IMR-90 (cell line): ENCODE measurements at regions not wholly inside any gene's neighbourhood (a gene's known extent, or its start where the extent isn't known, plus 50 kb on each side); places are given as distances from the start of the nearest gene placed in this dataset.
"Not testable (repeated sequence)": the region's sequence is repeated elsewhere in the genome, so short reads cannot be mapped to it uniquely, and the experiment has no call there.

Experiments used
- ATAC-seq: fragments of 200-7000 bp; cut with Tn5 transposase; 2 replicates; pipeline ENCODE4 v1.9.1; 2020; ENCODE audit warnings: low read depth, mild to moderate bottlenecking, moderate library complexity
- BruUV-seq: library from RNA; stranded (reverse); fragments of 400-500 nt; replicated peaks from 2 replicates; lab custom pipeline; 2021; lab: Mats Ljungman, UMichigan
- CTCF ChIA-PET: fragments of 300-600 bp; formaldehyde crosslinking; extraction: SDS; loops from one replicate; lab custom pipeline; 2021; ENCODE audit warnings: antibody characterized with exemption; lab: Yijun Ruan, JAX
- POLR2A ChIA-PET: fragments of 300-600 bp; sonication (Branson Sonifier 250); formaldehyde crosslinking; loops from one replicate; lab custom pipeline; 2022; ENCODE audit warnings: antibody characterized with exemption; ENCODE audit not compliant: unreplicated experiment; lab: Charles Lee
- DNase-seq: peaks from one replicate; pipeline ENCODE4 v3.0.0; 2013
- H2AFZ ChIP-seq: replicated peaks from 2 replicates; pipeline ENCODE3; 2013; ENCODE audit warnings: low read length, mild to moderate bottlenecking; ENCODE audit not compliant: poor library complexity
- H2AK5ac ChIP-seq: 2 replicates; pipeline ENCODE4 v1.6.1; 2013; ENCODE audit warnings: low read depth, low read length, inconsistent platforms
- H2AK9ac ChIP-seq: replicated peaks from 2 replicates; pipeline ENCODE3; 2013; ENCODE audit warnings: mild to moderate bottlenecking, low read depth, low read length, moderate library complexity; ENCODE audit not compliant: poor library complexity
- H2BK120ac ChIP-seq: 2 replicates; pipeline ENCODE4 v1.6.1; 2013; ENCODE audit warnings: low read depth, low read length, inconsistent platforms
- H2BK15ac ChIP-seq: 3 replicates; pipeline ENCODE4 v1.6.1; 2013; ENCODE audit warnings: low read depth, low read length, inconsistent platforms
- H2BK20ac ChIP-seq: 2 replicates; pipeline ENCODE4 v1.6.1; 2013; ENCODE audit warnings: low read depth, mild to moderate bottlenecking, inconsistent platforms, low read length, moderate library complexity
- H2BK5ac ChIP-seq: 2 replicates; pipeline ENCODE4 v1.6.1; 2013; ENCODE audit warnings: mild to moderate bottlenecking, low read depth, low read length, inconsistent platforms; ENCODE audit not compliant: poor library complexity, severe bottlenecking
- H3K14ac ChIP-seq: replicated peaks from 2 replicates; pipeline ENCODE4 v1.6.1; 2013; ENCODE audit warnings: low read depth, low read length, inconsistent platforms
- H3K18ac ChIP-seq: 2 replicates; pipeline ENCODE4 v1.6.1; 2013; ENCODE audit warnings: low read depth, low read length, control low read depth
- H3K23ac ChIP-seq: 2 replicates; pipeline ENCODE4 v1.6.1; 2013; ENCODE audit warnings: low read depth, low read length, inconsistent platforms
- H3K27ac ChIP-seq: 2 replicates; pipeline ENCODE4 v1.5.1; 2013; ENCODE audit warnings: mild to moderate bottlenecking, control low read depth, low read length; ENCODE audit not compliant: insufficient read depth
- H3K27me3 ChIP-seq: 2 replicates; pipeline ENCODE4 v1.6.1; 2013; ENCODE audit warnings: low read length; ENCODE audit not compliant: control insufficient read depth, insufficient read depth
- H3K36me3 ChIP-seq: 2 replicates; pipeline ENCODE4 v1.6.1; 2013; ENCODE audit warnings: low read length, mixed read lengths; ENCODE audit not compliant: control insufficient read depth, insufficient read depth
- H3K4ac ChIP-seq: 2 replicates; pipeline ENCODE4 v1.6.1; 2013; ENCODE audit warnings: low read depth, low read length, inconsistent platforms
- H3K4me1 ChIP-seq: 2 replicates; pipeline ENCODE4 v1.6.1; 2013; ENCODE audit warnings: low read length, mixed read lengths; ENCODE audit not compliant: control insufficient read depth, insufficient read depth
- H3K4me2 ChIP-seq: 2 replicates; pipeline ENCODE4 v1.6.1; 2013; ENCODE audit warnings: low read depth, mild to moderate bottlenecking, control low read depth, low read length, moderate library complexity
- H3K4me3 ChIP-seq: 2 replicates; pipeline ENCODE4 v1.5.1; 2013; ENCODE audit warnings: low read depth, mild to moderate bottlenecking, control low read depth, low read length, moderate library complexity; ENCODE audit not compliant: insufficient read depth
- H3K56ac ChIP-seq: 2 replicates; pipeline ENCODE4 v1.6.1; 2013; ENCODE audit warnings: low read length, inconsistent platforms; ENCODE audit not compliant: insufficient read depth; ENCODE audit errors: extremely low read depth
- H3K79me1 ChIP-seq, 2 experiments: 2 replicates each; pipeline ENCODE4 v1.6.1; 2013; ENCODE audit warnings: low read length in 2 of 2, inconsistent platforms in 1 of 2, low read depth in 1 of 2
- H3K9ac ChIP-seq: 2 replicates; pipeline ENCODE4 v1.6.1; 2013; ENCODE audit warnings: low read depth, low read length, control low read depth
- H3K9me1 ChIP-seq: 2 replicates; pipeline ENCODE4 v1.6.1; 2013; ENCODE audit warnings: low read length, inconsistent platforms; ENCODE audit not compliant: insufficient read depth
- H3K9me3 ChIP-seq: 2 replicates; pipeline ENCODE4 v1.6.1; 2013; ENCODE audit warnings: low read length; ENCODE audit not compliant: control insufficient read depth, insufficient read depth
- H4K20me1 ChIP-seq: 2 replicates; pipeline ENCODE4 v1.6.1; 2013; ENCODE audit warnings: low read length, inconsistent platforms; ENCODE audit not compliant: insufficient read depth
- H4K5ac ChIP-seq: 2 replicates; pipeline ENCODE4 v1.6.1; 2013; ENCODE audit warnings: mild to moderate bottlenecking, low read depth, low read length, control low read depth
- H4K8ac ChIP-seq, 2 experiments: 2 replicates each; pipeline ENCODE4 v1.6.1; 2013; ENCODE audit warnings: low read depth in 2 of 2, low read length in 2 of 2, control low read depth in 1 of 2, inconsistent platforms in 1 of 2
- H4K91ac ChIP-seq: 2 replicates; pipeline ENCODE4 v1.6.1; 2013; ENCODE audit warnings: low read depth, low read length, inconsistent platforms; ENCODE audit not compliant: insufficient read depth
- WGBS, 2 experiments: methylation state at CpG; one replicate each; pipeline versions ENCODE4 v1.1.5 to v1.1.7; 2013; ENCODE audit warnings: missing lambda C conversion rate in 2 of 2; ENCODE audit not compliant: insufficient read length in 1 of 2; ENCODE audit errors: extremely low coverage in 2 of 2; 5-methylcytosine and 5-hydroxymethylcytosine counted together
- dilution Hi-C: fragments of 300-500 bp; cut with HindIII; formaldehyde crosslinking; loops from one replicate; pipeline ENCODE4 v1.14.3; 2018; ENCODE audit warnings: low sequenced_read_pairs; ENCODE audit not compliant: unreplicated experiment
- in situ Hi-C: fragments of 300-500 bp; cut with MboI; formaldehyde crosslinking; loops from 3 replicates; pipeline ENCODE4 v1.14.3; 2019; ENCODE audit warnings: low sequenced_read_pairs, inconsistent platforms, mixed read lengths
- intact Hi-C: fragments of 100-400 bp; cut with micrococcal nuclease; formaldehyde crosslinking; loops from 2 replicates; pipeline ENCODE4 v1.10.0; 2022

DNA sequence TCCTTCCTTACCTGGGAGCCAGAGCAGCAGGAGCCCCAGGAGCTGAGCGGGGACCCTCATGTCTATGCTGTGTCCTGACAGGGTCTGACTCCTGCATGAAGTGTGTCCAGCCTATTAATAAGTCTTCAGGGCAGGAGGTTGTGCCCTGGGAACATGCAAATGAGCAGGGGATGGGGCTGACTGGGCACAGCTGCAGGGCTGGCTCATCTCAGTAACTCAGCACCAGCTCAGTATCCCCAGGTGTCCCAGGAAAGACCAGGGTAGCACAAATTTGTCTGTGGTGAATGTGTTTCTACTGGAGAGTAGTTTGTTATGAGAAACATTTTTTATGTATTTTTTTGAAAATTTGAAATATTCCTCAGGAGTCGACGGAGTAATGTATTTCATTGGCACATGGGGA lies 301.3 kb downstream of the RPIA start:
- H2BK20ac ChIP-seq, H3K23ac ChIP-seq, H2BK5ac ChIP-seq, in situ Hi-C loops, H3K56ac ChIP-seq, POLR2A ChIA-PET, H4K91ac ChIP-seq, H3K79me1 ChIP-seq, H3K4me1 ChIP-seq, H3K4me2 ChIP-seq, H4K8ac ChIP-seq, H2AK5ac ChIP-seq, H3K36me3 ChIP-seq, H3K9me1 ChIP-seq, H3K27me3 ChIP-seq, H3K4ac ChIP-seq, H3K27ac ChIP-seq, H3K9ac ChIP-seq, H3K18ac ChIP-seq, H4K20me1 ChIP-seq, H3K9me3 ChIP-seq, DNase-seq, H2BK120ac ChIP-seq, H2AK9ac ChIP-seq, H4K5ac ChIP-seq, ATAC-seq, dilution Hi-C loops, intact Hi-C loops, H2BK15ac ChIP-seq, H3K4me3 ChIP-seq, CTCF ChIA-PET, BruUV-seq, H2AFZ ChIP-seq, H3K14ac ChIP-seq: not testable (repeated sequence)
- no CpG with 5 or more reads among the region's 3 CpGs for WGBS, 2 experiments

DNA sequence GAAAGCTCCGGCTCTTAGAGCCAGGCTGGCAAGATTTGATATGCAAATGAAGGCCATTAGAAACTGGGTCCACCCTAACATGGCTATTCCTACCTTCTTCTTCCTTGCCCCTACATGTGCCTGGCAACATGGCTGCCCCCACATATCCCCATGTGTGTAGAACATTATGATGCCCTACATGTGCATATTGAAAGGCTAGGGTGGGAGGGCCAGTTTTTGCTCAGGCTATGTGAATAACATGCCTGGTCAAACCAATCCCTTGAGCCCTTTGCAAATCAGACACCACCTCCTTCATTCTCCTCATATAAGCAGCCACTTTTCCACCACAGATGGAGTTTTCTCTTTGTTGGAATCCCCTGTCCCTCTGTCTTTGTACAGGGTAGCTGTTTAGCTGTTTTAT lies 303.4 kb downstream of the RPIA start:
- dilution Hi-C loops, H2BK120ac ChIP-seq, H2BK15ac ChIP-seq, H2BK20ac ChIP-seq, H3K9me1 ChIP-seq, H3K14ac ChIP-seq, H3K27me3 ChIP-seq, H3K9me3 ChIP-seq, H4K8ac ChIP-seq, H2AK9ac ChIP-seq, H3K4me2 ChIP-seq, CTCF ChIA-PET, H3K27ac ChIP-seq, H3K56ac ChIP-seq, H4K91ac ChIP-seq, H4K5ac ChIP-seq, H3K36me3 ChIP-seq, DNase-seq, H3K79me1 ChIP-seq, H3K4me1 ChIP-seq, H2BK5ac ChIP-seq, H3K9ac ChIP-seq, POLR2A ChIA-PET, H3K4ac ChIP-seq, ATAC-seq, H4K20me1 ChIP-seq, H3K23ac ChIP-seq, in situ Hi-C loops, intact Hi-C loops, H2AK5ac ChIP-seq, H3K4me3 ChIP-seq, H2AFZ ChIP-seq, BruUV-seq, H3K18ac ChIP-seq: not testable (repeated sequence)
- no CpG with 5 or more reads among the region's 1 CpG for WGBS, 2 experiments
